ENCODE measurements at regions not wholly inside any gene's neighbourhood (a gene's known extent, or its start where the extent isn't known, plus 50 kb on each side); places are given as distances from the start of the nearest gene placed in this dataset.
"Not testable (repeated sequence)": the region's sequence is repeated elsewhere in the genome, so short reads cannot be mapped to it uniquely, and the experiment has no call there.

- DNase-seq: no peak
Observed at GRCh38 chr4:45345558-45345957, 619.2 kb upstream of the GNPDA2 start.

DNA sequence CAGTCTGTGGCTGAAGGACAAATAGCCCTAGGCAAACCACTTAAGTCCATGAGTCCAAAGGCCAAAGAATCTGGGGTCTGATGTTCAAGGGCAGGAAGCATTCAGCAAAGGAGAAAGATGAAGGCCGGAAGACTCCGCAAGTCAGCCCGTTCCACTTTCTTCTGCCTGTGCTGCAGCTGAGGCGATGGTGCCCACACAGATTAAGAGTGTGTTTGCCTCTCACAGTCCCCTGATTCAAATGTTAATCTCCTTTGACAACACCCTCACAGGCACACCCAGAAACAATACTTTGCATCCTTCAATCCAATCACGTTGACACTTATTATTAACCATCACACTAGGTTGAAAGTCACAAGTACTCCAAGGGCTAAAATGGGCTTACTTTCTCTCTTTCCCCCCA is 605.4 kb upstream of the GNPDA2 start:
- DNase-seq: no peak

DNA sequence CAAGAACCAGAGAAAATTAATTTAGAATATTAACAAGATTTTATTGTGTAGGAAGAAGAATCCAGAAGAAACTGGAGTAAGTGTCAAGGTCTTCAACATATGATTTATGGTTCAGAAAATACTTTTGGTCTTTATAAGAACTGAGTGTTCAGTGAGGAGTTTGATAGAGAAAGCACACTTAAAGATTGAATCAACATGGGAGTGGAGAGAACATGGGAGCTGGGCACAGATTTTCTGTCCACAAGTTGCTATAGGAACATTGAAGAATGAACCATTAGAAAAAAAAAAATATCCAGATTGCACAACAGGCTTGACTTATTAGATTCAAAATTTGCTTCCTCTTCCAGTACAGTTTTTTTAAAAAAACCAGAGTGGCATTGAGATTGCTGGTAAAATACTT is 601.2 kb upstream of the GNPDA2 start:
- no peak for DNase-seq

DNA sequence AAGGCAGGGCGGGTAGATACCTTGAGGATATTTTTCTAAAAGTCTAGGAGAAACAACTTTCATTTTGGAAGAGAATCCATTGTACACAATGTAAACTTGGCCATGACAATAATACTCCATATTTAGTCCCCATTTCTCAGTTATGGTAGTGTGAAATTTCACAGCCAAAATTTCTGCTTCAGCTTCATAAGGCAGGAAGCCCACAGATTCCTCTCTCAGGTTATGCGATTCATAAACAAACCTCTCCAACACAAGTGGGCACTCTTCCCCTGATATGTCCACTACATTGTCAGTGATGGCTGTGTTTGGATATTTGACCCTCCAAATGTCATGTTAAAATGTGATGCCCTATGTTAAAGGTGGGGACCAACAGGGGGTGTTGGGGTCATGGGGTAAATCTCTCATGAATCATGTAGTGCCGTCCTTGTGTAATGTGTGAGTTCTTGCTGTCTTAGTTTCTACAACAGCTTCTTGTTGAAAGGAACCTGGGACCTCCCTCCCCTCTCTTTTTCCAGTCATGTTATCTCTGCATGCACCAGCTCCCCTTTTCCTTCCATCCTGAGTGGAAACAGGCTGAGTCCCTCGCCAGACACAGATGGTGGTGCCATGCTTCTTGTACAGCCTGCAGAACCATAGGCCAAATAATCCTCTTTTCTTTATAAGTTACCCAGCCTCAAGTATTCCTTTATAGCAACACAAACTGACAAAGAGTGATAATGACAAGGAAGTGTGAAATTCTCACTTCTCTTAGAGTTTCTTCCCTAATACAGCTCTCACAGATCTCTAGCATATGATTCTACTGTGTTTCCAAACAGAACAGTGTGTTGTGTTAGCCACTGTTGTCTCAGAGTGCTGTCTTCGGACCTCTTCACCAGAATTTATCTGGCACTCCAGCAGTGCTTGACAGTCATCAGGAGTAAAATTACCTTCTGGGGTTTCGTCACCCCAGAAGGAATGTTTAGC is 598.4 kb upstream of the GNPDA2 start:
- DNase-seq: peak; percentile 4

- no peak for DNase-seq
Observed at GRCh38 chr4:45323453-45324058, 597.2 kb upstream of the GNPDA2 start.

DNA sequence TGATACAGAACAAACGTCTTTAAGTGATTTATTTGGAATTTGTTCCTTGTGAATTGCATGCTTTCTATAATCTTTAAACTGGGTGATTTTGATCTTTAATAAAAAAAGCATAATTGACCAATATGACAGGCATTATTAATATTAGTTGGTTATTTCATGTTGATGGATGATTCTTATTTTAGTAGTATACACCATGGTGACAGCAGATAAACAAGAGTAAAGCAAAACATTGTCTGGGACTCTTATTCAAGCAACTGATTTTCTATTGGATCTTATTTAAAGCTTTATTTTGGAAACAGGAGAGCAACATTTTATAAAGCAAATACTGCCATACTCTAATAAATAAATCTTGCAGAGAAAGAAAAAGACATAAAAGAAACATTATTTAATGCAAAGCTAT is 591.4 kb upstream of the GNPDA2 start:
- DNase-seq: no peak

GRCh38 chr4:45317276-45317675 is 590.9 kb upstream of the GNPDA2 start:
- DNase-seq: no peak

GRCh38 chr4:45316257-45316656 is 589.9 kb upstream of the GNPDA2 start:
- no peak for DNase-seq

- DNase-seq: no peak
Observed at GRCh38 chr4:45302828-45303227, 576.5 kb upstream of the GNPDA2 start.

DNA sequence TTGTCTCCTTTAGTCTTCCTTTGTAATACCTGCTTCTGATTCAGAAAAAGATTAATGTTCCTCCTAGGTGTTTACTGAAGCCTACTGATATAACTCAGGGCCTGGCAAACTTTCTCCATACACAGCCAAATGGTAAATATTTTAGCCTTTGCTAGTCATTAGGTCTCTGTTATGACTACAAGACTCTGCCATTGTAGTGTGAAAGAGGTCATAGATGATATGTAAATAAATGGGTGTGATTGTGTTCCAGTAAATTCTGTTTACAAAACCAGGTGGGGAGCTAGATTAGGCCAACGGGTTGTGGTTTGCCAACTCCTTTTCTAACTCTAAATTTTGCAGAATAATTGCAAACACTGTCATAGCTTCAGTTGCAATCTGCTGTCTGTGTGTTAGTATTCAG is 568.1 kb upstream of the GNPDA2 start:
- no peak for DNase-seq

DNA sequence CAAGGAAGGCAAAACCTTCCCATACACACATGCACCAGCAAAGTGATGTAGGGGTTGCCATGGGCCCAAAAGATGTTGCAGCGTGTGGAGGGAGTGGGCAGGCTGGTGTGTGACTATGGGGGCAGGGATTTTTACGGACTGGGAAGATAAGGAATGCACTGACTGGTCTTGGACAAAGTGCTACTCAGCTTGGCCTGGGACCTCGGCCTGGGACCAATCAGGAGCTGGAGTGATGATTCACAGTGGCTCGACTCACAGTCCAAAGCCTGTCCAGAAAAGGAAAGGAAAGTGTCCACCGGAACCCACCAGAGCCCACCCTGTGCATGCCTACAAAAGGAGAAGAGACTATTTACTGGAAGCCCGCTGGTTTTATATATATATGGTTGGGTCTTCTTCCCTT is 567.0 kb upstream of the GNPDA2 start:
- DNase-seq: no peak

- no peak for DNase-seq
Observed at GRCh38 chr4:45292844-45293243, 566.5 kb upstream of the GNPDA2 start.

DNA sequence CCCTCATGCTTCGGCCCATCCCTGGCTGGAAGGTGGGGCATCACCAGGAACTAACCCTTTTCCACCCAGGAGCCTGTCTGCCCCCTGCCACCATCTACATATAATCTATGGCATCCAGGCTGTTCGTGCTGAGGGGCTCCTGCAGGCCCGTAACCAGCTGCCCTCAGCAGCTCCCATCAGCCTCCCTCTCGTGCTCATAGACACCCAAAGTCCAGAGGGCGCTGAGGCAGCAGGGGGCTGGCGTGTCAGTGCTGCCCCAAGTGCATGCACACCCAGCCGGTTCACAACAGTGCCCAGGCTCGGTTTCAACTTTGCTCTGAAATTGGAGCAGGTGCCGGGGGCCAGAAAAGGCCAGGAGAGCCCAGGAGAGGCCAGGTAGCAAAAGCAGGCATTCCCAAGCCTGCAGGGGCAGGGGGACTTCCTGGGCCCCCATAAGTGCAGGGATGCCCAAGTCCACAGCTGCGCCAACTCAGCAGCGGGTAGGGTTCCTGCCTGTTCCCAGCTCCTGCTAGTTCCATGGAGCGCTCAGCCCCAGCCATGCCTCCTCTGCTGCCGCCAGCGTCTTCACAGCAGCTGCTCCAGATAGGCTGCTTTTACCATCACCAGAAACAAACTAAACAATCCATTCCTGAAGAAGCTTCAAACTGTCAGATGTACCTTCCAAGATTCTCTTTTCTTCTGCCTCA is 558.2 kb upstream of the GNPDA2 start:
- DNase-seq: no peak

GRCh38 chr4:45283352-45283751 is 557.0 kb upstream of the GNPDA2 start:
- no peak for DNase-seq

GRCh38 chr4:45280121-45280520 is 553.8 kb upstream of the GNPDA2 start:
- no peak for DNase-seq

GRCh38 chr4:45275862-45276261 is 549.5 kb upstream of the GNPDA2 start:
- no peak for DNase-seq

GRCh38 chr4:45248106-45248505 is 521.8 kb upstream of the GNPDA2 start:
- DNase-seq: not testable (repeated sequence)

DNA sequence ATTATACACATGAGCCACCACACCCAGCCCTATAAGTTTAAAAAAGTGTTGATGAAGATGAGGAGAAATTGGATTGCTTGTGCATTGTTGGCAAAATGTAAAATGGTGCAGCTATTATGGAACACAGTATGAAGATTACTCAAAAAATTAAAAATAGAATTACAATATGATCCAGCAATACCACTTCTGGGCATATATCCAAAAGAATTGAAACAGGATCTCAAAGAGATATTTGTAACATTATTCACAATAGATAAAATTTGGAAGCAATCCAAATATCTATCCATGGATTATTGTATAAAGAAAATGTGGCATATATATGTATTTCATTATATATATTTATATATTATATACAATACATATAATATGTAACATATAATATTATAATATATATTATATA is 515.6 kb upstream of the GNPDA2 start:
- DNase-seq: no peak

DNA sequence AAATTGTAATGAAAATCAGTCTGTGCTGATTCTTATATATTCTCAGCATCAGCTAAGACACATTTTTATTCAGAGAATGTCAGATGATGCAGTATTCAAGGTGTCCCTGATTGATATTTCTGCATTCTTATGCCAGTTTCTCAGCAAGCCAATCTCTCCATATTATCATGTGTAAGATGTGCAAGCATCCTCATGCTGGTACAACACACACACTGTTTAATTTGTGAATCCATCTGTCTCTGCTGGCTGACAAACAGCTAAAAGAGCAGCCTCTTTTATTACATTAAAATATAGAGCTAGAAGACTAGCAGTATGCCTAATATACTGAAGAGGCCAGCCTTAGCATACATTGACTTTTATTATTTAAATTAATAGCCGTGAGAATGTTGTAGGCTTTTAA is 502.9 kb upstream of the GNPDA2 start:
- no peak for DNase-seq

DNA sequence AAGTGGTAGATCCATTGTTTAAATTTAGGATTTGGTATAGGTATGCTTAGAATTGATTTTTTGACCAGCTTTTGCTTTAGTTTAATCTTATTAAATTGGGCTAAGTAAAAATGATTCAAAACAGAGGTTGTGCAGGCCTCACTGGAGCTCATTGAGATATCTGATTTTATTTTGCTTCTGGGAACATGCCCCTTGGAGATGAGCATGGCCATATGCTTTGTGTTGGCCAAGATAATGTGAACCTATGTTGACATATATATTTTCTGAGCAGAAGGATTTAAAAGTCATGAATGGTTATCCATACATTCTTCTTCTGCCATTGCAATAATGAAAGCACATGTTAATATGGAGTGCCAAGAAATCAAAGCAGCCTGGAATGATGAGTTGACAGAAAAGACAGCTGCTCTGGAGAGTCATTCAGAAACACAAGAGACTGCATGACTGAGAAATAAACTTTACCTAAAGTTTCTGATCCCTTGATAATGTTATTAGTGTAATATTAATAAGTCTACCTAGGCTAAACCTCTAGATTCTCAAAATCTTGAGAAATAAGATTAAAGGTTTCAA is 489.7 kb upstream of the GNPDA2 start:
- no peak for DNase-seq

GRCh38 chr4:45208476-45208875 is 482.1 kb upstream of the GNPDA2 start:
- not testable (repeated sequence) for DNase-seq

GRCh38 chr4:45207864-45208331 is 481.5 kb upstream of the GNPDA2 start:
- not testable (repeated sequence) for DNase-seq

GRCh38 chr4:45207241-45207863 is 481.0 kb upstream of the GNPDA2 start:
- not testable (repeated sequence) for DNase-seq

Data from NCI-H510A treated with DMSO at 0.1 percent for 48 hours (cell line).